ENCODE measurements at regions not wholly inside any gene's neighbourhood (a gene's known extent, or its start where the extent isn't known, plus 50 kb on each side); places are given as distances from the start of the nearest gene placed in this dataset.

DNA sequence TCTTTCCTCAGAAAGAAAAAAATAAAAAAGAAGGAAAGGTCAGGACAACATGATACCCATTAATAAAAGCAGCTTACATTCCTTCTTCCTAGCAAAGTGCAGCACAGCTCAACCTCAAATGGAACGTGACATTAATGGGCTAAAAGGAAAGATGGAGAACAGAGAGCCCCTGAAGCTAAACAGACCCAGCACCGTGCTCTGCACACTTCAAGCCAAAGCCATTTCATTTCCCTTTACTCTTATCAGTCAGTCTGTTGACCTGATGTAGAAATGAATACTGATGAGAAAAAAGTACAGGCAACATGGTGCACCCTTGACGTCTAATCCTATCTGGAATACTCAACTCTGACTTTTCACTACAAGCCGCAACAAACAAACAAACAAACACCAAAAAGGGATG is 57.7 kb upstream of the EDNRA start:
- TF ChIP-seq, protein P1, sequence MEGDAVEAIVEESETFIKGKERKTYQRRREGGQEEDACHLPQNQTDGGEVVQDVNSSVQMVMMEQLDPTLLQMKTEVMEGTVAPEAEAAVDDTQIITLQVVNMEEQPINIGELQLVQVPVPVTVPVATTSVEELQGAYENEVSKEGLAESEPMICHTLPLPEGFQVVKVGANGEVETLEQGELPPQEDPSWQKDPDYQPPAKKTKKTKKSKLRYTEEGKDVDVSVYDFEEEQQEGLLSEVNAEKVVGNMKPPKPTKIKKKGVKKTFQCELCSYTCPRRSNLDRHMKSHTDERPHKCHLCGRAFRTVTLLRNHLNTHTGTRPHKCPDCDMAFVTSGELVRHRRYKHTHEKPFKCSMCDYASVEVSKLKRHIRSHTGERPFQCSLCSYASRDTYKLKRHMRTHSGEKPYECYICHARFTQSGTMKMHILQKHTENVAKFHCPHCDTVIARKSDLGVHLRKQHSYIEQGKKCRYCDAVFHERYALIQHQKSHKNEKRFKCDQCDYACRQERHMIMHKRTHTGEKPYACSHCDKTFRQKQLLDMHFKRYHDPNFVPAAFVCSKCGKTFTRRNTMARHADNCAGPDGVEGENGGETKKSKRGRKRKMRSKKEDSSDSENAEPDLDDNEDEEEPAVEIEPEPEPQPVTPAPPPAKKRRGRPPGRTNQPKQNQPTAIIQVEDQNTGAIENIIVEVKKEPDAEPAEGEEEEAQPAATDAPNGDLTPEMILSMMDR (IDR thresholded peaks at IDR 0.05), result no peak
- TF ChIP-seq POLR2A (IDR thresholded peaks at IDR 0.05), result no peak

Measured in Peyer's patch (tissue), 4 donors.